IMR-90 (cell line): ENCODE measurements at regions not wholly inside any gene's neighbourhood (a gene's known extent, or its start where the extent isn't known, plus 50 kb on each side); places are given as distances from the start of the nearest gene placed in this dataset.

Experiments
- ATAC-seq: fragments of 200-7000 bp; cut with Tn5 transposase; 2 replicates; pipeline ENCODE4 v1.9.1; 2020; ENCODE audit warnings: low read depth, mild to moderate bottlenecking, moderate library complexity
- BruUV-seq: library from RNA; stranded (reverse); fragments of 400-500 nt; replicated peaks from 2 replicates; lab custom pipeline; 2021; lab: Mats Ljungman, UMichigan
- CTCF ChIA-PET: fragments of 300-600 bp; formaldehyde crosslinking; extraction: SDS; loops from one replicate; lab custom pipeline; 2021; ENCODE audit warnings: antibody characterized with exemption; lab: Yijun Ruan, JAX
- POLR2A ChIA-PET: fragments of 300-600 bp; sonication (Branson Sonifier 250); formaldehyde crosslinking; loops from one replicate; lab custom pipeline; 2022; ENCODE audit warnings: antibody characterized with exemption; ENCODE audit not compliant: unreplicated experiment; lab: Charles Lee
- DNase-seq: peaks from one replicate; pipeline ENCODE4 v3.0.0; 2013
- H2AFZ ChIP-seq: replicated peaks from 2 replicates; pipeline ENCODE3; 2013; ENCODE audit warnings: low read length, mild to moderate bottlenecking; ENCODE audit not compliant: poor library complexity
- H2AK5ac ChIP-seq: 2 replicates; pipeline ENCODE4 v1.6.1; 2013; ENCODE audit warnings: low read depth, low read length, inconsistent platforms
- H2AK9ac ChIP-seq: replicated peaks from 2 replicates; pipeline ENCODE3; 2013; ENCODE audit warnings: mild to moderate bottlenecking, low read depth, low read length, moderate library complexity; ENCODE audit not compliant: poor library complexity
- H2BK120ac ChIP-seq: 2 replicates; pipeline ENCODE4 v1.6.1; 2013; ENCODE audit warnings: low read depth, low read length, inconsistent platforms
- H2BK15ac ChIP-seq: 3 replicates; pipeline ENCODE4 v1.6.1; 2013; ENCODE audit warnings: low read depth, low read length, inconsistent platforms
- H2BK20ac ChIP-seq: 2 replicates; pipeline ENCODE4 v1.6.1; 2013; ENCODE audit warnings: low read depth, mild to moderate bottlenecking, inconsistent platforms, low read length, moderate library complexity
- H2BK5ac ChIP-seq: 2 replicates; pipeline ENCODE4 v1.6.1; 2013; ENCODE audit warnings: mild to moderate bottlenecking, low read depth, low read length, inconsistent platforms; ENCODE audit not compliant: poor library complexity, severe bottlenecking
- H3K14ac ChIP-seq: replicated peaks from 2 replicates; pipeline ENCODE4 v1.6.1; 2013; ENCODE audit warnings: low read depth, low read length, inconsistent platforms
- H3K18ac ChIP-seq: 2 replicates; pipeline ENCODE4 v1.6.1; 2013; ENCODE audit warnings: low read depth, low read length, control low read depth
- H3K23ac ChIP-seq: 2 replicates; pipeline ENCODE4 v1.6.1; 2013; ENCODE audit warnings: low read depth, low read length, inconsistent platforms
- H3K27ac ChIP-seq: 2 replicates; pipeline ENCODE4 v1.5.1; 2013; ENCODE audit warnings: mild to moderate bottlenecking, control low read depth, low read length; ENCODE audit not compliant: insufficient read depth
- H3K27me3 ChIP-seq: 2 replicates; pipeline ENCODE4 v1.6.1; 2013; ENCODE audit warnings: low read length; ENCODE audit not compliant: control insufficient read depth, insufficient read depth
- H3K36me3 ChIP-seq: 2 replicates; pipeline ENCODE4 v1.6.1; 2013; ENCODE audit warnings: low read length, mixed read lengths; ENCODE audit not compliant: control insufficient read depth, insufficient read depth
- H3K4ac ChIP-seq: 2 replicates; pipeline ENCODE4 v1.6.1; 2013; ENCODE audit warnings: low read depth, low read length, inconsistent platforms
- H3K4me1 ChIP-seq: 2 replicates; pipeline ENCODE4 v1.6.1; 2013; ENCODE audit warnings: low read length, mixed read lengths; ENCODE audit not compliant: control insufficient read depth, insufficient read depth
- H3K4me2 ChIP-seq: 2 replicates; pipeline ENCODE4 v1.6.1; 2013; ENCODE audit warnings: low read depth, mild to moderate bottlenecking, control low read depth, low read length, moderate library complexity
- H3K4me3 ChIP-seq: 2 replicates; pipeline ENCODE4 v1.5.1; 2013; ENCODE audit warnings: low read depth, mild to moderate bottlenecking, control low read depth, low read length, moderate library complexity; ENCODE audit not compliant: insufficient read depth
- H3K56ac ChIP-seq: 2 replicates; pipeline ENCODE4 v1.6.1; 2013; ENCODE audit warnings: low read length, inconsistent platforms; ENCODE audit not compliant: insufficient read depth; ENCODE audit errors: extremely low read depth
- H3K79me1 ChIP-seq, 2 experiments: 2 replicates each; pipeline ENCODE4 v1.6.1; 2013; ENCODE audit warnings: low read length in 2 of 2, inconsistent platforms in 1 of 2, low read depth in 1 of 2
- H3K9ac ChIP-seq: 2 replicates; pipeline ENCODE4 v1.6.1; 2013; ENCODE audit warnings: low read depth, low read length, control low read depth
- H3K9me1 ChIP-seq: 2 replicates; pipeline ENCODE4 v1.6.1; 2013; ENCODE audit warnings: low read length, inconsistent platforms; ENCODE audit not compliant: insufficient read depth
- H3K9me3 ChIP-seq: 2 replicates; pipeline ENCODE4 v1.6.1; 2013; ENCODE audit warnings: low read length; ENCODE audit not compliant: control insufficient read depth, insufficient read depth
- H4K20me1 ChIP-seq: 2 replicates; pipeline ENCODE4 v1.6.1; 2013; ENCODE audit warnings: low read length, inconsistent platforms; ENCODE audit not compliant: insufficient read depth
- H4K5ac ChIP-seq: 2 replicates; pipeline ENCODE4 v1.6.1; 2013; ENCODE audit warnings: mild to moderate bottlenecking, low read depth, low read length, control low read depth
- H4K8ac ChIP-seq, 2 experiments: 2 replicates each; pipeline ENCODE4 v1.6.1; 2013; ENCODE audit warnings: low read depth in 2 of 2, low read length in 2 of 2, control low read depth in 1 of 2, inconsistent platforms in 1 of 2
- H4K91ac ChIP-seq: 2 replicates; pipeline ENCODE4 v1.6.1; 2013; ENCODE audit warnings: low read depth, low read length, inconsistent platforms; ENCODE audit not compliant: insufficient read depth
- BHLHE40 ChIP-seq: fragments of 150-350 bp; IDR thresholded peaks from 2 replicates; pipeline ENCODE4 v1.6.1; 2016; ENCODE audit warnings: mild to moderate bottlenecking, low read depth, low read length
- CEBPB ChIP-seq: IDR thresholded peaks from 2 replicates; pipeline ENCODE4 v1.6.1; 2012; ENCODE audit warnings: low read depth, low read length, improper control_type of control experiment
- CHD1 ChIP-seq: IDR thresholded peaks from 2 replicates; pipeline ENCODE4 v1.6.1; 2012; ENCODE audit warnings: low read depth, low read length, improper control_type of control experiment
- MAFK ChIP-seq: IDR thresholded peaks from 2 replicates; pipeline ENCODE4 v1.6.1; 2012; ENCODE audit warnings: low read depth, low read length, improper control_type of control experiment
- MAZ ChIP-seq: IDR thresholded peaks from 2 replicates; pipeline ENCODE4 v1.6.1; 2012; ENCODE audit warnings: low read depth, mild to moderate bottlenecking, low read length, improper control_type of control experiment, moderate library complexity, borderline replicate concordance
- MXI1 ChIP-seq: IDR thresholded peaks from 2 replicates; pipeline ENCODE4 v1.6.1; 2012; ENCODE audit warnings: low read depth, mild to moderate bottlenecking, low read length, moderate library complexity, borderline replicate concordance
- NFE2L2 ChIP-seq: fragments of 150-350 bp; IDR thresholded peaks from 2 replicates; pipeline ENCODE4 v1.6.1; 2016; ENCODE audit warnings: low read depth, mild to moderate bottlenecking, low read length
- POLR2A ChIP-seq: IDR thresholded peaks from 2 replicates; pipeline ENCODE4 v1.6.1; 2012; ENCODE audit warnings: mild to moderate bottlenecking, low read depth, low read length
- RAD21 ChIP-seq: IDR thresholded peaks from 2 replicates; pipeline ENCODE4 v1.6.1; 2012; ENCODE audit warnings: low read length, improper control_type of control experiment
- RFX5 ChIP-seq: IDR thresholded peaks from 2 replicates; pipeline ENCODE4 v1.8.0; 2012; ENCODE audit warnings: low read depth, mild to moderate bottlenecking, low read length, moderate library complexity
- WGBS, 2 experiments: methylation state at CpG; one replicate each; pipeline versions ENCODE4 v1.1.5 to v1.1.7; 2013; ENCODE audit warnings: missing lambda C conversion rate in 2 of 2; ENCODE audit not compliant: insufficient read length in 1 of 2; ENCODE audit errors: extremely low coverage in 2 of 2; 5-methylcytosine and 5-hydroxymethylcytosine counted together
- dilution Hi-C: fragments of 300-500 bp; cut with HindIII; formaldehyde crosslinking; loops from one replicate; pipeline ENCODE4 v1.14.3; 2018; ENCODE audit warnings: low sequenced_read_pairs; ENCODE audit not compliant: unreplicated experiment
- in situ Hi-C: fragments of 300-500 bp; cut with MboI; formaldehyde crosslinking; loops from 3 replicates; pipeline ENCODE4 v1.14.3; 2019; ENCODE audit warnings: low sequenced_read_pairs, inconsistent platforms, mixed read lengths
- intact Hi-C: fragments of 100-400 bp; cut with micrococcal nuclease; formaldehyde crosslinking; loops from 2 replicates; pipeline ENCODE4 v1.10.0; 2022
- TF ChIP-seq, protein P1 (sequence below): fragments of 150-350 bp; IDR thresholded peaks from 2 replicates; pipeline ENCODE4 v1.6.1; 2016; ENCODE audit warnings: low read depth, mild to moderate bottlenecking, low read length, moderate library complexity, borderline replicate concordance

DNA sequence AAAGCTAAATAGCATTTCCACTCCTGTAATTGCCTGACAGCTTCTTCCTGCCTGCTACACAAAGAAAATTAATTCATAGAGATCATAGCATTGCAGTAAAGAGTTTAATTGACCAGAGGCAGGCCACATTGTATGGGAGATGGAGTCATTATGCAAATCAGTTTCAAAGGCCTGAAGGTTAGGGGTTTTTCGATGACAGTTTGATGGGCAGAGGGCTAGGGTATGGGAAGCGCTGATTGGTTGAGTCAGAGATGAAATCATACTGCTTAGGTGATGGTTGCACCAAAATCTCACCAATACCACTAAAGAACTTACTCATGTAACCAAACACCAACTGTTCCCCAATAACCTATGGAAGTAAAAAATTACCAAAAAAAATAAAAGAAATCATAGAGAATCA is 599.0 kb downstream of the NUP35 start:
- H2AK9ac ChIP-seq, result no peak overlapping the region
- no CpG with 5 or more reads among the region's 2 CpGs for WGBS, 2 experiments

More for the DNA sequence above, 599.0 kb downstream of the NUP35 start:
- Histone ChIP-seq H2AFZ (no peak overlapping the region), H3K56ac (no peak overlapping the region), H2BK5ac (no peak overlapping the region), H3K14ac (no peak overlapping the region), H3K4ac (no peak overlapping the region), H3K36me3 (no peaks in the 10 kb centered on the region), H3K9me1 (no peaks in the 10 kb centered on the region), H3K27me3 (no peaks in the 10 kb centered on the region), H3K9me3 (peaks cover 8% of the 10 kb centered on the region), H4K8ac (no peak overlapping the region), H3K79me1 (no peaks in the 10 kb centered on the region), H4K20me1 (no peaks in the 10 kb centered on the region), H3K4me2 (no peak overlapping the region), H2BK15ac (no peak overlapping the region), H3K9ac (no peak overlapping the region), H3K23ac (no peak overlapping the region), H4K91ac (no peak overlapping the region), H3K4me1 (no peaks in the 10 kb centered on the region), H2BK20ac (no peak overlapping the region), H2AK5ac (no peak overlapping the region), H3K18ac (no peak overlapping the region), H3K4me3 (no peak overlapping the region), H4K5ac (no peak overlapping the region), H2BK120ac (no peak overlapping the region), H3K27ac (no peak overlapping the region)
- ChIA-PET POLR2A (no interaction called here), CTCF (no interaction called here)
- TF ChIP-seq, protein P1, sequence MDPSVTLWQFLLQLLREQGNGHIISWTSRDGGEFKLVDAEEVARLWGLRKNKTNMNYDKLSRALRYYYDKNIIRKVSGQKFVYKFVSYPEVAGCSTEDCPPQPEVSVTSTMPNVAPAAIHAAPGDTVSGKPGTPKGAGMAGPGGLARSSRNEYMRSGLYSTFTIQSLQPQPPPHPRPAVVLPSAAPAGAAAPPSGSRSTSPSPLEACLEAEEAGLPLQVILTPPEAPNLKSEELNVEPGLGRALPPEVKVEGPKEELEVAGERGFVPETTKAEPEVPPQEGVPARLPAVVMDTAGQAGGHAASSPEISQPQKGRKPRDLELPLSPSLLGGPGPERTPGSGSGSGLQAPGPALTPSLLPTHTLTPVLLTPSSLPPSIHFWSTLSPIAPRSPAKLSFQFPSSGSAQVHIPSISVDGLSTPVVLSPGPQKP, result no peak
- no peak for TF ChIP-seq MXI1
- TF ChIP-seq RAD21, result no peak
- TF ChIP-seq MAFK, result no peak
- TF ChIP-seq NFE2L2, result no peak
- TF ChIP-seq MAZ, result no peak
- no peak for TF ChIP-seq POLR2A
- TF ChIP-seq CEBPB, result no peak
- TF ChIP-seq CHD1, result no peak
- TF ChIP-seq RFX5, result no peak
- no peak for TF ChIP-seq BHLHE40
- dilution Hi-C loops (no loop called here), intact Hi-C loops (no loop called here), in situ Hi-C loops (no loop called here)
- ATAC-seq, result no peak
- no peak for DNase-seq
- BruUV-seq, result no TSS peak
